GM23338 (cell line): ENCODE measurements at regions not wholly inside any gene's neighbourhood (a gene's known extent, or its start where the extent isn't known, plus 50 kb on each side); places are given as distances from the start of the nearest gene placed in this dataset.

Source experiments
- ATAC-seq: fragments of 200-7000 bp; cut with Tn5 transposase; 3 replicates; pipeline ENCODE4 v1.9.1; 2020
- DNase-seq: peaks from one replicate; pipeline ENCODE4 v3.0.0-alpha.2; 2015; ENCODE audit warnings: low spot score
- H2AFZ ChIP-seq: fragments of 200-600 bp; sonication (generic); 2 replicates; pipeline ENCODE4 v1.8.0; 2016; ENCODE audit warnings: antibody characterized with exemption, mild to moderate bottlenecking, moderate library complexity
- H3F3A ChIP-seq: fragments of 200-600 bp; sonication (generic); replicated peaks from 2 replicates; pipeline ENCODE4 v1.8.0; 2017; ENCODE audit warnings: antibody characterized with exemption, mixed run types, low read depth
- H3K27ac ChIP-seq: fragments of 200-600 bp; sonication (generic); 2 replicates; pipeline ENCODE4 v1.6.1; 2016; ENCODE audit warnings: low read depth
- H3K27me3 ChIP-seq: fragments of 200-600 bp; sonication (generic); 2 replicates; pipeline ENCODE4 v1.8.0; 2016; ENCODE audit warnings: mild to moderate bottlenecking, mixed run types, moderate library complexity; ENCODE audit not compliant: insufficient read depth
- H3K36me3 ChIP-seq: fragments of 200-600 bp; sonication (generic); 2 replicates; pipeline ENCODE4 v1.8.0; 2016; ENCODE audit warnings: mild to moderate bottlenecking; ENCODE audit not compliant: insufficient read depth
- H3K4me1 ChIP-seq: fragments of 200-600 bp; sonication (generic); 2 replicates; pipeline ENCODE4 v1.8.0; 2016; ENCODE audit warnings: mild to moderate bottlenecking, moderate library complexity; ENCODE audit not compliant: insufficient read depth
- H3K4me2 ChIP-seq: fragments of 200-600 bp; sonication (generic); 2 replicates; pipeline ENCODE4 v1.7.1; 2017; ENCODE audit warnings: mixed run types
- H3K4me3 ChIP-seq: fragments of 200-600 bp; sonication (generic); 2 replicates; pipeline ENCODE4 v1.6.1; 2016; ENCODE audit warnings: mixed run types
- H3K79me2 ChIP-seq: fragments of 200-600 bp; sonication (generic); replicated peaks from 2 replicates; pipeline ENCODE4 v1.8.0; 2017; ENCODE audit warnings: mild to moderate bottlenecking; ENCODE audit not compliant: insufficient read depth
- H3K9me2 ChIP-seq: fragments of 200-600 bp; sonication (generic); 2 replicates; pipeline ENCODE4 v1.8.0; 2017; ENCODE audit not compliant: insufficient read depth
- H4K20me1 ChIP-seq: fragments of 200-600 bp; sonication (generic); replicated peaks from 2 replicates; pipeline ENCODE4 v1.8.0; 2017; ENCODE audit warnings: mild to moderate bottlenecking; ENCODE audit not compliant: insufficient read depth
- H3K27ac Mint-ChIP-seq: 2 replicates; pipeline ENCODE4 v1.8.0; 2020; ENCODE audit warnings: inconsistent platforms, mild to moderate bottlenecking, moderate library complexity, mixed read lengths
- H3K27me3 Mint-ChIP-seq: 3 replicates; pipeline ENCODE4 v1.8.0; 2022; ENCODE audit warnings: low read depth, mild to moderate bottlenecking, moderate library complexity, mixed read lengths, inconsistent platforms; ENCODE audit not compliant: insufficient read depth, poor library complexity
- H3K36me3 Mint-ChIP-seq: 3 replicates; pipeline ENCODE4 v1.8.0; 2021; ENCODE audit warnings: low read depth, mild to moderate bottlenecking, inconsistent platforms, moderate library complexity, mixed read lengths
- H3K4me1 Mint-ChIP-seq: 3 replicates; pipeline ENCODE4 v1.8.0; 2020; ENCODE audit warnings: mild to moderate bottlenecking, inconsistent platforms, mixed read lengths
- H3K4me3 Mint-ChIP-seq: 3 replicates; pipeline ENCODE4 v1.8.0; 2021; ENCODE audit warnings: moderate library complexity, mild to moderate bottlenecking, inconsistent platforms, mixed read lengths
- H3K9me3 Mint-ChIP-seq: 3 replicates; pipeline ENCODE4 v1.8.0; 2020; ENCODE audit warnings: moderate library complexity, mild to moderate bottlenecking, inconsistent platforms, mixed read lengths
- CREB1 ChIP-seq: fragments of 250-450 bp; sonication (Bioruptor Pico); IDR thresholded peaks from 2 replicates; pipeline ENCODE4 v1.5.0; 2020; ENCODE audit warnings: low read depth, mild to moderate bottlenecking, moderate library complexity
- CTCF ChIP-seq, 2 experiments: fragments of 200-600 bp in 1 of 2; sonication (generic) in 1 of 2; conservative IDR thresholded peaks; 2 replicates each; pipeline versions ENCODE4 v1.5.1 to v1.6.1; 2016 to 2017; ENCODE audit warnings: antibody characterized with exemption in 2 of 2, low read depth in 2 of 2, mild to moderate bottlenecking in 2 of 2, moderate library complexity in 1 of 2
- ETS1 ChIP-seq: IDR thresholded peaks from 2 replicates; pipeline ENCODE4 v1.6.1; 2016; ENCODE audit warnings: antibody characterized with exemption
- EZH2 ChIP-seq: fragments of 200-600 bp; sonication (generic); IDR thresholded peaks from one replicate; pipeline ENCODE4 v1.8.0; 2017; ENCODE audit warnings: antibody characterized with exemption, mild to moderate bottlenecking, low read depth; ENCODE audit not compliant: unreplicated experiment
- EZH2phosphoT487 ChIP-seq: fragments of 200-600 bp; sonication (generic); IDR thresholded peaks from one replicate; pipeline ENCODE4 v1.8.1; 2018; ENCODE audit warnings: antibody characterized with exemption; ENCODE audit not compliant: unreplicated experiment
- JUNB ChIP-seq: IDR thresholded peaks from one replicate; pipeline ENCODE4 v1.6.1; 2016; ENCODE audit warnings: antibody characterized with exemption; ENCODE audit not compliant: unreplicated experiment
- NANOG ChIP-seq: IDR thresholded peaks from 2 replicates; pipeline ENCODE4 v1.6.1; 2016; ENCODE audit warnings: antibody characterized with exemption, borderline replicate concordance
- POLR2AphosphoS5 ChIP-seq: IDR thresholded peaks from 2 replicates; pipeline ENCODE4 v1.6.1; 2016; ENCODE audit warnings: antibody characterized with exemption, low read depth
- REST ChIP-seq: IDR thresholded peaks from one replicate; pipeline ENCODE4 v1.6.1; 2018; ENCODE audit warnings: antibody characterized with exemption; ENCODE audit not compliant: unreplicated experiment
- STAT1 ChIP-seq: IDR thresholded peaks from one replicate; pipeline ENCODE4 v1.6.1; 2016; ENCODE audit warnings: antibody characterized with exemption; ENCODE audit not compliant: unreplicated experiment
- ZNF114 ChIP-seq: fragments of 250-450 bp; sonication (Bioruptor Pico); IDR thresholded peaks from 2 replicates; pipeline ENCODE4 v1.5.0; 2020; ENCODE audit warnings: mild to moderate bottlenecking, moderate library complexity
- ZNF331 ChIP-seq: fragments of 250-450 bp; sonication (Bioruptor Pico); IDR thresholded peaks from 2 replicates; pipeline ENCODE4 v1.5.0; 2020; ENCODE audit warnings: low read depth, mild to moderate bottlenecking, moderate library complexity
- ZNF462 ChIP-seq: fragments of 250-450 bp; sonication (Bioruptor Pico); IDR thresholded peaks from 2 replicates; pipeline ENCODE4 v1.5.0; 2020; ENCODE audit warnings: mild to moderate bottlenecking, moderate library complexity

GRCh38 chr3:98954242-98954641 is 52.7 kb upstream of the DCBLD2 start:
- H3K4me3 ChIP-seq = no peak overlapping the region
- H3K9me2 ChIP-seq = no peaks in the 10 kb centered on the region
- no peaks in the 10 kb centered on the region; the same call in 2 of the 3 replicates for H3K4me1 Mint-ChIP-seq
- no peak overlapping the region for H3K4me2 ChIP-seq
- no peaks in the 10 kb centered on the region for H4K20me1 ChIP-seq
- no peaks in the 10 kb centered on the region for H3K36me3 Mint-ChIP-seq
- no peaks in the 10 kb centered on the region for H3K4me1 ChIP-seq
- H3K27ac ChIP-seq = no peak overlapping the region
- H2AFZ ChIP-seq = no peak overlapping the region
- TF ChIP-seq ZNF331 (CRISPR knock-in tag) = no peak
- no peak for TF ChIP-seq ZNF462 (CRISPR knock-in tag)
- no peak for TF ChIP-seq ETS1
- TF ChIP-seq NANOG = no peak
- no peak for TF ChIP-seq CTCF (conservative IDR thresholded peaks at IDR 0.05; ENCODE audit: low read depth in 2 of 2)
- TF ChIP-seq CREB1 (CRISPR knock-in tag) = no peak
- TF ChIP-seq REST = no peak
- TF ChIP-seq EZH2phosphoT487 = no peak
- no peak for TF ChIP-seq JUNB
- no peak for TF ChIP-seq STAT1
- no peak for TF ChIP-seq ZNF114 (CRISPR knock-in tag)
- TF ChIP-seq POLR2AphosphoS5 = no peak
- TF ChIP-seq EZH2 = no peak
- DNase-seq (no peak), ATAC-seq (no peak)
- no peaks in the 10 kb centered on the region for H3K9me3 Mint-ChIP-seq
- no peaks in the 10 kb centered on the region for H3F3A ChIP-seq
- no peak overlapping the region for H3K4me3 Mint-ChIP-seq
- H3K27me3 Mint-ChIP-seq = no peaks in the 10 kb centered on the region
- no peaks in the 10 kb centered on the region for H3K27me3 ChIP-seq
- no peak overlapping the region for H3K27ac Mint-ChIP-seq
- H3K36me3 ChIP-seq = no peaks in the 10 kb centered on the region
- H3K79me2 ChIP-seq = no peaks in the 10 kb centered on the region
